Bronchial epithelial cell (primary cell): ENCODE measurements at regions not wholly inside any gene's neighbourhood (a gene's known extent, or its start where the extent isn't known, plus 50 kb on each side); places are given as distances from the start of the nearest gene placed in this dataset.

ENCODE experiments used
- DNase-seq: peaks from one replicate; pipeline ENCODE4 v3.0.0-alpha.2; 2010; ENCODE audit warnings: low read depth
- FAIRE-seq: peaks from 2 replicates; lab custom pipeline; 2011; peaks lifted over from hg19 to GRCh38; lab: Jason Lieb, UNC
- H3K27me3 ChIP-seq: 2 replicates; pipeline ENCODE4 v1.5.1; 2011; ENCODE audit warnings: low read length; ENCODE audit not compliant: control insufficient read depth, insufficient read depth
- H3K36me3 ChIP-seq: 2 replicates; pipeline ENCODE4 v1.5.1; 2011; ENCODE audit warnings: low read length; ENCODE audit not compliant: control insufficient read depth, insufficient read depth
- H3K4me3 ChIP-seq: 2 replicates; pipeline ENCODE4 v1.5.1; 2011; ENCODE audit warnings: mild to moderate bottlenecking, low read depth, low read length, control low read depth
- TF ChIP-seq, protein P1 (sequence below): IDR thresholded peaks from 2 replicates; pipeline ENCODE4 v1.5.1; 2011; ENCODE audit warnings: mild to moderate bottlenecking, moderate library complexity, low read length, control low read depth, inconsistent platforms; ENCODE audit not compliant: insufficient read depth, severe bottlenecking

DNA sequence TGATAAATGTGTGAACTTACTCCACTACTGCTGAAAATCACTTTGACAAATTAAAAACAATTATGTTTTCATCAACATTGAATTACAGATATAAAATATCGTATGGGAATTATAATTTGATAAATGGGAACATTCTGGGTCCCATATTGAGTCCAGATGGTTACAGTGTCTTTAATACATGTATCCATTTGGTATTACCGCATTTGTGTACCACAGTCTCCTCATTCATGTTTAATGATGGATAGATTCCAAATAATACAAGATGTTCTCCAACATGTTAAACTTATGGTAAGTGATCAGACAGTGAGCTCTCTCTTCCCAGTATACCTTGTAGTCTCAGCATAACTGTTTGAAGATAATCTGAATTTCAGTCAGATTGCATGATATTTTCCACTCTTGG lies 1706.8 kb upstream of the PCDH7 start:
- FAIRE-seq (no peak), DNase-seq (no peak)
- H3K36me3 ChIP-seq: no peaks in the 10 kb centered on the region
- H3K4me3 ChIP-seq: no peak overlapping the region
- TF ChIP-seq, protein P1, sequence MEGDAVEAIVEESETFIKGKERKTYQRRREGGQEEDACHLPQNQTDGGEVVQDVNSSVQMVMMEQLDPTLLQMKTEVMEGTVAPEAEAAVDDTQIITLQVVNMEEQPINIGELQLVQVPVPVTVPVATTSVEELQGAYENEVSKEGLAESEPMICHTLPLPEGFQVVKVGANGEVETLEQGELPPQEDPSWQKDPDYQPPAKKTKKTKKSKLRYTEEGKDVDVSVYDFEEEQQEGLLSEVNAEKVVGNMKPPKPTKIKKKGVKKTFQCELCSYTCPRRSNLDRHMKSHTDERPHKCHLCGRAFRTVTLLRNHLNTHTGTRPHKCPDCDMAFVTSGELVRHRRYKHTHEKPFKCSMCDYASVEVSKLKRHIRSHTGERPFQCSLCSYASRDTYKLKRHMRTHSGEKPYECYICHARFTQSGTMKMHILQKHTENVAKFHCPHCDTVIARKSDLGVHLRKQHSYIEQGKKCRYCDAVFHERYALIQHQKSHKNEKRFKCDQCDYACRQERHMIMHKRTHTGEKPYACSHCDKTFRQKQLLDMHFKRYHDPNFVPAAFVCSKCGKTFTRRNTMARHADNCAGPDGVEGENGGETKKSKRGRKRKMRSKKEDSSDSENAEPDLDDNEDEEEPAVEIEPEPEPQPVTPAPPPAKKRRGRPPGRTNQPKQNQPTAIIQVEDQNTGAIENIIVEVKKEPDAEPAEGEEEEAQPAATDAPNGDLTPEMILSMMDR: no peak
- no peaks in the 10 kb centered on the region for H3K27me3 ChIP-seq

DNA sequence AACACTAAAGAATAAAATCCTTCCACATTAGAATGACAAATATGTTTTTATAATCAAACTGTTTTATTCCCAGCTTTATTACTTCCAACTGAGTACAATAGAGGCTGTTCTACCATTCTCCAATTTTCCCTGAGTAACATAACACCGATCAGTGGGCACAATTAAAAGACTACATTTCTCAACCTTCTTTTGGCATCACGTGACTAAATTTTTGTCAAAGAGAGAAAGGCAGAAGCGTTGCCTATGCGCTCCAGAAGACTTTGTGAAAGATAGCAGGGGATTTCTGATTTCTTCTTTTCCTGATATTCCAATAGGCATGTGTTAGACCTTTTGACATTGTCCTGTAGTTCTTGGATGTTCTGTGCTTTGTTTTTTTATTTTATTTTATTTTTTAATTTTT lies 1705.6 kb upstream of the PCDH7 start:
- Histone ChIP-seq H3K4me3 (no peak overlapping the region), H3K27me3 (no peaks in the 10 kb centered on the region), H3K36me3 (no peaks in the 10 kb centered on the region)
- FAIRE-seq (no peak), DNase-seq (no peak)
- TF ChIP-seq, protein P1: no peak

DNA sequence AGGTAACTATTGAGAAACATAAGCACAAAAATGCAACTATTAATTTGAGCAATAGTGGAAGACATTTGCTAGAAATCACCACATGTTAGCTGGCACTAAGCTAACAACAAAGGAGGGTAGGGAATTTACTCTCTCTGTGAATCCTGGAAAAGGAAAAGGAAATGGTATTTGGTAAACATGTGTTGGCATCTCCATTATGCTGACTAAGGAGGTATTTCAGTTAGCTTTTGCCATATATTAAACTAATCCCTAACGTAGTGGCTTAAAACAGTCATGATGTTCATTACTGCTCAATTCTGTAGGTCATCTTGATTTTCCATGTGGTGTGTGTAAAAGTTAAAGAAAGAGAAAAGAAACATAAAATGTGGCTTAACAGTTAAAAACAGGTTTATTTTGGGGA lies 1686.5 kb upstream of the PCDH7 start:
- DNase-seq (no peak), FAIRE-seq (no peak)
- TF ChIP-seq, protein P1: no peak
- H3K27me3 ChIP-seq: no peaks in the 10 kb centered on the region
- no peaks in the 10 kb centered on the region for H3K36me3 ChIP-seq
- no peak overlapping the region for H3K4me3 ChIP-seq

DNA sequence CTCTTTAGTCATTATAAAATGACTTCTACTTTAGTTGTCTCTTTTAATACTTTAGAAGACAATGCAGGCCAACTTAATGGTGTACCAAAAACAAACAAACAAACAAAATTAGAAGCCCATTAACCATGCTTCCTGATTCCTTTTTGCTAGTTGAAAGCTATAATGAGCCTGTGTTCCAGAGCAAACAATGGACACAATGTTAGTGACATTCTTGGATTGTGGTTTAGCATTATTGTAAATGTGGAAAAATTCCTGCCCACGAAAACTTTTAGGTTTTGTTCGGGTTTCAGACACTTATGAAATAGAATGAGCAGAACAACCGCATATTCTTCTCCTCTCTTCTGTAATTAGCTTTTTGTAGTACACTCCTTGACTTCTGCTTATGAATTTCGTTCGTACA lies 1682.7 kb upstream of the PCDH7 start:
- no peak for DNase-seq
- no peak for FAIRE-seq
- TF ChIP-seq, protein P1: no peak
- H3K4me3 ChIP-seq: no peak overlapping the region
- no peaks in the 10 kb centered on the region for H3K27me3 ChIP-seq
- H3K36me3 ChIP-seq: no peaks in the 10 kb centered on the region

DNA sequence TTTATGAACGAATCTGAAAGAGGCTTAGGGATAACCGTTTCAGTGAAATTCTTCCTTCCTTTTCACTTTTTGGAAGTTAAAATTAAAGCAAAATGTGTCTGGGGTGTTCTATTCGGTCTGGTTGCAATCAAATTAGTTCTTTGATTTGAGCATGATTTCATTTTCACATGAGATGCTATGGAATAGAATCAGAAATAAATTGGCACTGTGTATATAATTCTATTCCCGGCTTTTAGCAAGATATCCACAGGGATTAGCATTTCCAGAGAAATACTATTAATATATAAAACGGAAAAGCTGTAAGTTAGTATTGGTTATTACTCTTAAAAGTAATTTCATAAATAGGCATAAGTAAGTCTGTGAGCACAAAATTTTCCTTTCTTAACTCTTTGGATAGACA lies 1676.8 kb upstream of the PCDH7 start:
- no peaks in the 10 kb centered on the region for H3K27me3 ChIP-seq
- H3K36me3 ChIP-seq: no peaks in the 10 kb centered on the region
- TF ChIP-seq, protein P1: no peak
- DNase-seq: no peak
- H3K4me3 ChIP-seq: no peak overlapping the region
- FAIRE-seq: no peak

DNA sequence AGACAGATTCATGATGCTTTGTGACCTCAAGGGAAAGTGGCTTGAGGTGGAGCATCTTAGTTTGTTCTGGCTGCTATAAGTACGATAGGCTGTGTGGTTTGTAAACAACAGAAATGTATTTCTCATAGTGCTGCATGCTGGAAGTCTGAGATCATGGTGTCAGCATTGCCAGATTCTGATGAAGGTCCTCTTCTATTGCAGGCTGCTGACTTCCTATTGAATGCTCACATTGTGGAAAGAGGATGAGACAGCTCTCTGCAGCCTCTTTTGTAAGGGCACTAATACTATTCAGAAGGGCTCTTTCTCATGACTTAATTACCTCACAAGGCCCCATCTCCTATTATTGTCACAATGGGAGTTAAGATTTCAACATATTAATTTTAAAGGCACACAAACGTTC lies 1674.0 kb upstream of the PCDH7 start:
- FAIRE-seq: no peak
- Histone ChIP-seq H3K36me3 (no peaks in the 10 kb centered on the region), H3K4me3 (no peak overlapping the region), H3K27me3 (no peaks in the 10 kb centered on the region)
- TF ChIP-seq, protein P1: no peak
- no peak for DNase-seq
